Suprapubic skin (tissue), 4 donors: ENCODE measurements at regions not wholly inside any gene's neighbourhood (a gene's known extent, or its start where the extent isn't known, plus 50 kb on each side); places are given as distances from the start of the nearest gene placed in this dataset.
A peak's percentile ranks its signal among the peaks of the same experiment; 100 is the strongest.

Experiments used
- DNase-seq, 2 donors: peaks; one replicate each; pipeline ENCODE4 v3.0.0-alpha.2; 2019; ENCODE audit warnings: low spot score in 2 of 2
- H3K27ac ChIP-seq: fragments of 200-600 bp; sonication (generic); one replicate; pipeline ENCODE4 v1.5.1; 2019
- H3K27me3 ChIP-seq: fragments of 200-600 bp; sonication (generic); one replicate; pipeline ENCODE4 v1.5.1; 2019
- H3K36me3 ChIP-seq: fragments of 200-600 bp; sonication (generic); one replicate; pipeline ENCODE4 v1.5.1; 2019
- H3K4me1 ChIP-seq: fragments of 200-600 bp; sonication (generic); one replicate; pipeline ENCODE4 v1.5.1; 2019
- H3K4me3 ChIP-seq: fragments of 200-600 bp; sonication (generic); one replicate; pipeline ENCODE4 v1.5.1; 2019; ENCODE audit warnings: mild to moderate bottlenecking
- H3K9me3 ChIP-seq: fragments of 200-600 bp; sonication (generic); one replicate; pipeline ENCODE4 v1.5.1; 2019
- CTCF ChIP-seq, 2 donors: fragments of 200-600 bp in 1 of 2; fragments of 450-650 bp in 1 of 2; sonication (generic) in 1 of 2; IDR thresholded peaks; one replicate each; pipeline ENCODE4 v1.5.1; 2016 to 2019; ENCODE audit warnings: antibody characterized with exemption in 2 of 2, mild to moderate bottlenecking in 1 of 2, moderate library complexity in 1 of 2
- EP300 ChIP-seq: sonication (generic); formaldehyde crosslinking; IDR thresholded peaks from one replicate; pipeline ENCODE4 v1.6.1; 2017; ENCODE audit warnings: antibody characterized with exemption
- POLR2A ChIP-seq, 2 donors: fragments of 450-650 bp; IDR thresholded peaks; one replicate each; pipeline ENCODE4 v1.6.1; 2017; ENCODE audit warnings: antibody characterized with exemption in 2 of 2, mild to moderate bottlenecking in 2 of 2, moderate library complexity in 2 of 2
- POLR2AphosphoS5 ChIP-seq, 3 donors: sonication (generic); formaldehyde crosslinking; IDR thresholded peaks; one replicate each; pipeline ENCODE4 v1.6.1; 2017; ENCODE audit warnings: antibody characterized with exemption in 3 of 3
- WGBS: methylation state at CpG from one replicate; pipeline ENCODE4 v1.1.5; 2018; 5-methylcytosine and 5-hydroxymethylcytosine counted together

DNA sequence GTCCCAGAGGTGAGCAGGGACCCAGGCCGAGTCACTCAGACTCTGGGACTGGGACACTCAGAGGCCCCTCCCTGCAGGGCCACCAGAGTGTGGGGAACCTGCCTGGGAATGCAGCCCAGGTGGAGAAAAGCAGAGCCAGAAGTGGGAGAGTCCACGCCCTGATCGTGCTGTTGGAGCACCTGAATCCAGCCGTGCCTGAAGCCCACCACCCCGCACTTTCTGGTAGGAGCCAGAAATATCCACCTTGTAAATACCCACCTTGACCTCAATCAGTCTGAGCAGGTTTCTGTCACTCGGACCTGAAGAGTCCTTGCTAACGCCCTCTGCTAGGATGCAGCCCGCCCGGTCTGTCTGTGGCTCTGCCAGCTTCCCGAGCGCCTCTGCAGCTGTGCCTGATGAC lies 86.7 kb downstream of the PDGFA start:
- H3K27me3 ChIP-seq, result peaks cover 3% of the 10 kb centered on the region

GRCh38 chr7:433558-433957 lies 86.1 kb downstream of the PDGFA start:
- H3K4me3 ChIP-seq, result no peak overlapping the region
- peaks cover 3% of the 10 kb centered on the region for H3K27me3 ChIP-seq
- H3K9me3 ChIP-seq, result no peaks in the 10 kb centered on the region
- no peak for TF ChIP-seq POLR2AphosphoS5 (IDR thresholded peaks at IDR 0.05)
- TF ChIP-seq POLR2A (IDR thresholded peaks at IDR 0.05), result no peak
- TF ChIP-seq EP300, result no peak
- TF ChIP-seq CTCF (IDR thresholded peaks at IDR 0.05), result no peak
- no peak for DNase-seq
- 80% methylated on average over 2 of the region's 13 CpGs for WGBS
- H3K4me1 ChIP-seq, result peaks cover 19% of the 10 kb centered on the region
- no peaks in the 10 kb centered on the region for H3K36me3 ChIP-seq
- H3K27ac ChIP-seq, result no peak overlapping the region

More for the DNA sequence above, 86.7 kb downstream of the PDGFA start:
- TF ChIP-seq CTCF (IDR thresholded peaks at IDR 0.05) (no peak), POLR2AphosphoS5 (IDR thresholded peaks at IDR 0.05) (no peak), EP300 (no peak), POLR2A (IDR thresholded peaks at IDR 0.05) (no peak)
- no peak overlapping the region for H3K4me3 ChIP-seq
- no peak overlapping the region for H3K27ac ChIP-seq
- no peaks in the 10 kb centered on the region for H3K9me3 ChIP-seq
- H3K36me3 ChIP-seq, result no peaks in the 10 kb centered on the region
- H3K4me1 ChIP-seq, result peaks cover 19% of the 10 kb centered on the region
- 61% methylated on average over 8 of the region's 11 CpGs for WGBS
- no peak for DNase-seq

DNA sequence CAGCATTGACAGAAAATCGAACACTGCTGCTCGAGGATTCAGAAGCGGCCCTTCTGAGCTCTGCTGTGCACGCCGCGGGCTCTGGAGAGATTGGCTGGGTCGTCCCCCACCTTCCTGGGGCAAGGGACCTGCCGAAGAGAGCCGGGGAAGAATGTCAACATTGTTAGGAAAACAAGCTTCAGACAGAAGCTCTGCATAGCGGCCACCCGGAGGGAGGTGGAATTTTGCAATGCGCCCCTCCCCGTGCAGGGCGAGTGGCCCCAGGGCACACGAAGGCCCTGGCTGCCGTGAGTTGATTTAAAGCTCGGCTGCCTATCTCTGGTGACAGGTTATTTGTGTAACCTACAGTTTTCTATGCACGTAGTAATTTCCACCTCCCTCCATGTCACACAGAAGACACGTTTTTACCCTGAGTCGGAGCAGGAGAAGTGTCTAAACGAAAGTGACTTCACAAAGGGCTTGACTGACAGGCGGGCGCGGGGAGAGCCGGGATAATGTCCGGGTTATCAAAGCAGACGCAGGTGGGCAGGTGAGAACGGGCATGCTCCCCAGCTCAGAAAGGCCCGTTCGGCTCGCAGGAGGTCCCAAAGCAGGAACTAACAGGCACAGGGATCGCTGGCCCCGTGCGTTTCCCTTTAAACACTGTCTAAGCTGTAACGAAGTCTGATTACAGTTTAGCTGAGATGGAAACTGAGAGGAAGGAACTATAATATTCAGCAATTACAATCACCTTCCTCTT lies 84.6 kb downstream of the PDGFA start:
- DNase-seq, result no peak

GRCh38 chr7:435630-436366 lies 83.8 kb downstream of the PDGFA start:
- peaks cover 19% of the 10 kb centered on the region for H3K4me1 ChIP-seq
- H3K27ac ChIP-seq, result peak overlapping the region; percentile 36
- H3K4me3 ChIP-seq, result peak overlapping the region; percentile 42
- H3K36me3 ChIP-seq, result no peaks in the 10 kb centered on the region
- no peaks in the 10 kb centered on the region for H3K27me3 ChIP-seq
- WGBS, result 42% methylated on average over 21 of the region's 28 CpGs
- no peak for DNase-seq
- no peak for TF ChIP-seq POLR2A (IDR thresholded peaks at IDR 0.05)
- no peak for TF ChIP-seq EP300
- TF ChIP-seq CTCF (IDR thresholded peaks at IDR 0.05), result no peak
- no peak for TF ChIP-seq POLR2AphosphoS5 (IDR thresholded peaks at IDR 0.05)
- no peaks in the 10 kb centered on the region for H3K9me3 ChIP-seq

More for the DNA sequence above, 84.6 kb downstream of the PDGFA start:
- Histone ChIP-seq H3K27me3 (no peaks in the 10 kb centered on the region), H3K4me3 (peak overlapping the region; percentile 42), H3K36me3 (no peaks in the 10 kb centered on the region), H3K27ac (peak overlapping the region; percentile 36), H3K4me1 (peaks cover 19% of the 10 kb centered on the region), H3K9me3 (no peaks in the 10 kb centered on the region)
- no peak for TF ChIP-seq POLR2A (IDR thresholded peaks at IDR 0.05)
- TF ChIP-seq CTCF (IDR thresholded peaks at IDR 0.05), result no peak
- TF ChIP-seq EP300, result no peak
- TF ChIP-seq POLR2AphosphoS5 (IDR thresholded peaks at IDR 0.05), result no peak
- WGBS, result 38% methylated on average over 32 of the region's 35 CpGs
